ENCODE measurements at regions not wholly inside any gene's neighbourhood (a gene's known extent, or its start where the extent isn't known, plus 50 kb on each side); places are given as distances from the start of the nearest gene placed in this dataset.
"Not testable (repeated sequence)": the region's sequence is repeated elsewhere in the genome, so short reads cannot be mapped to it uniquely, and the experiment has no call there.

GRCh38 chr7:52569151-52569550 lies 466.3 kb upstream of the POM121L12 start:
- H3K9me3 ChIP-seq = no peaks in the 10 kb centered on the region
- no peak for ATAC-seq (ENCODE audit: insufficient number of reproducible peaks, low FRiP score, low read depth)

GRCh38 chr7:52565974-52566373 lies 469.5 kb upstream of the POM121L12 start:
- no peaks in the 10 kb centered on the region for H3K27me3 ChIP-seq (replicated peaks; ENCODE audit: insufficient read depth)
- H3K4me3 ChIP-seq = no peak overlapping the region
- TF ChIP-seq CTCF (IDR thresholded peaks at IDR 0.05) = no peak
- DNase-seq (ENCODE audit: low spot score) (no peak), ATAC-seq (ENCODE audit: insufficient number of reproducible peaks, low FRiP score, low read depth) (no peak)
- H3K4me1 ChIP-seq (ENCODE audit: control insufficient read depth in 1 of 2, low read depth in 2 of 2) = no peaks in the 10 kb centered on the region
- H3K36me3 ChIP-seq = no peaks in the 10 kb centered on the region
- no peaks in the 10 kb centered on the region for H3K9me3 ChIP-seq
- H3K27ac ChIP-seq = no peak overlapping the region

More at GRCh38 chr7:52569151-52569550, 466.3 kb upstream of the POM121L12 start:
- no peaks in the 10 kb centered on the region for H3K36me3 ChIP-seq
- H3K27me3 ChIP-seq (replicated peaks; ENCODE audit: insufficient read depth) = no peaks in the 10 kb centered on the region
- no peak overlapping the region for H3K27ac ChIP-seq
- H3K4me1 ChIP-seq (ENCODE audit: control insufficient read depth in 1 of 2, low read depth in 2 of 2) = no peaks in the 10 kb centered on the region
- DNase-seq (ENCODE audit: low spot score) = no peak
- no peak for TF ChIP-seq CTCF (IDR thresholded peaks at IDR 0.05)
- H3K4me3 ChIP-seq = no peak overlapping the region

GRCh38 chr7:52555805-52556204 lies 479.6 kb upstream of the POM121L12 start:
- ATAC-seq (ENCODE audit: insufficient number of reproducible peaks, low FRiP score, low read depth) = no peak
- no peak for TF ChIP-seq CTCF (IDR thresholded peaks at IDR 0.05)

GRCh38 chr7:52547308-52547910 lies 488.0 kb upstream of the POM121L12 start:
- Histone ChIP-seq H3K4me3 (no peak overlapping the region), H3K9me3 (no peaks in the 10 kb centered on the region), H3K36me3 (no peaks in the 10 kb centered on the region), H3K4me1 (ENCODE audit: control insufficient read depth in 1 of 2, low read depth in 2 of 2) (no peaks in the 10 kb centered on the region), H3K27ac (no peak overlapping the region), H3K27me3 (replicated peaks; ENCODE audit: insufficient read depth) (no peaks in the 10 kb centered on the region)
- DNase-seq (ENCODE audit: low spot score) = no peak
- no peak for ATAC-seq (ENCODE audit: insufficient number of reproducible peaks, low FRiP score, low read depth)
- TF ChIP-seq CTCF (IDR thresholded peaks at IDR 0.05) = no peak

More at GRCh38 chr7:52555805-52556204, 479.6 kb upstream of the POM121L12 start:
- Histone ChIP-seq H3K9me3 (no peaks in the 10 kb centered on the region), H3K27ac (no peak overlapping the region), H3K27me3 (replicated peaks; ENCODE audit: insufficient read depth) (no peaks in the 10 kb centered on the region), H3K4me1 (ENCODE audit: control insufficient read depth in 1 of 2, low read depth in 2 of 2) (no peaks in the 10 kb centered on the region), H3K4me3 (no peak overlapping the region), H3K36me3 (no peaks in the 10 kb centered on the region)
- DNase-seq (ENCODE audit: low spot score) = no peak

GRCh38 chr7:52541198-52541765 lies 494.2 kb upstream of the POM121L12 start:
- not testable (repeated sequence) for H3K27ac ChIP-seq; H3K4me3 ChIP-seq; DNase-seq (ENCODE audit: low spot score); H3K9me3 ChIP-seq; H3K36me3 ChIP-seq; ATAC-seq (ENCODE audit: insufficient number of reproducible peaks, low FRiP score, low read depth); H3K4me1 ChIP-seq (ENCODE audit: control insufficient read depth in 1 of 2, low read depth in 2 of 2); H3K27me3 ChIP-seq (replicated peaks; ENCODE audit: insufficient read depth)

GRCh38 chr7:52540041-52540440 lies 495.4 kb upstream of the POM121L12 start:
- H3K27me3 ChIP-seq (replicated peaks; ENCODE audit: insufficient read depth) = no peaks in the 10 kb centered on the region
- DNase-seq (ENCODE audit: low spot score) = no peak
- no peaks in the 10 kb centered on the region for H3K9me3 ChIP-seq
- no peaks in the 10 kb centered on the region for H3K4me1 ChIP-seq (ENCODE audit: control insufficient read depth in 1 of 2, low read depth in 2 of 2)
- H3K4me3 ChIP-seq = no peak overlapping the region
- H3K27ac ChIP-seq = no peak overlapping the region
- ATAC-seq (ENCODE audit: insufficient number of reproducible peaks, low FRiP score, low read depth) = no peak
- H3K36me3 ChIP-seq = no peaks in the 10 kb centered on the region
- no peak for TF ChIP-seq CTCF (IDR thresholded peaks at IDR 0.05)
